ENCODE measurements at regions not wholly inside any gene's neighbourhood (a gene's known extent, or its start where the extent isn't known, plus 50 kb on each side); places are given as distances from the start of the nearest gene placed in this dataset.

DNA sequence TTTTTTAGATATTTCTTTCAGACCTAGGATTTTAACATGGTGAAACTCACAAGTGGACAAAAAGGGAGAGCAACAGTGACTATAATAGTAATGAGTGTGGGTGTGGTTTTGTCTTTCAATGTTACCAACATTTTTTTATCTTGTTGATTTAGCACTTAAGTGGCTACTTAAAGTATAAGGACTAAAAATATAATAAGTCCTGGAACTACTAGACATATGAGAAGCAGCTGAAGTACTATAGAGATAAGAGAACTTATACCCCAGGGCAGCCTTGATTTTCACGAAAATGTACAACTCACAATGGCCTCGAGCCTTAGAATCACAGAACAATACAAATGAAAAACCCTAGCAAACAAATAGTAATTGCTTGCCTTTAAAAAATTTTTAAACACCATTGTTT lies 1151.8 kb downstream of the TYW1 start:
- TF ChIP-seq TAF1 (IDR thresholded peaks at IDR 0.05; ENCODE audit: borderline replicate concordance, insufficient read depth, low read length) (no peak), POLR2AphosphoS5 (IDR thresholded peaks at IDR 0.05; ENCODE audit: low read depth, low read length) (no peak), SIN3A (IDR thresholded peaks at IDR 0.05; ENCODE audit: borderline replicate concordance, insufficient read depth, low read length) (no peak)
- TF ChIP-seq, protein P1, sequence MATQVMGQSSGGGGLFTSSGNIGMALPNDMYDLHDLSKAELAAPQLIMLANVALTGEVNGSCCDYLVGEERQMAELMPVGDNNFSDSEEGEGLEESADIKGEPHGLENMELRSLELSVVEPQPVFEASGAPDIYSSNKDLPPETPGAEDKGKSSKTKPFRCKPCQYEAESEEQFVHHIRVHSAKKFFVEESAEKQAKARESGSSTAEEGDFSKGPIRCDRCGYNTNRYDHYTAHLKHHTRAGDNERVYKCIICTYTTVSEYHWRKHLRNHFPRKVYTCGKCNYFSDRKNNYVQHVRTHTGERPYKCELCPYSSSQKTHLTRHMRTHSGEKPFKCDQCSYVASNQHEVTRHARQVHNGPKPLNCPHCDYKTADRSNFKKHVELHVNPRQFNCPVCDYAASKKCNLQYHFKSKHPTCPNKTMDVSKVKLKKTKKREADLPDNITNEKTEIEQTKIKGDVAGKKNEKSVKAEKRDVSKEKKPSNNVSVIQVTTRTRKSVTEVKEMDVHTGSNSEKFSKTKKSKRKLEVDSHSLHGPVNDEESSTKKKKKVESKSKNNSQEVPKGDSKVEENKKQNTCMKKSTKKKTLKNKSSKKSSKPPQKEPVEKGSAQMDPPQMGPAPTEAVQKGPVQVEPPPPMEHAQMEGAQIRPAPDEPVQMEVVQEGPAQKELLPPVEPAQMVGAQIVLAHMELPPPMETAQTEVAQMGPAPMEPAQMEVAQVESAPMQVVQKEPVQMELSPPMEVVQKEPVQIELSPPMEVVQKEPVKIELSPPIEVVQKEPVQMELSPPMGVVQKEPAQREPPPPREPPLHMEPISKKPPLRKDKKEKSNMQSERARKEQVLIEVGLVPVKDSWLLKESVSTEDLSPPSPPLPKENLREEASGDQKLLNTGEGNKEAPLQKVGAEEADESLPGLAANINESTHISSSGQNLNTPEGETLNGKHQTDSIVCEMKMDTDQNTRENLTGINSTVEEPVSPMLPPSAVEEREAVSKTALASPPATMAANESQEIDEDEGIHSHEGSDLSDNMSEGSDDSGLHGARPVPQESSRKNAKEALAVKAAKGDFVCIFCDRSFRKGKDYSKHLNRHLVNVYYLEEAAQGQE (IDR thresholded peaks at IDR 0.05; ENCODE audit: insufficient read depth in 1 of 2, low read depth in 2 of 2, low read length in 2 of 2) = no peak

Data from PFSK-1 (cell line).